Amniotic epithelial cell (primary cell): ENCODE measurements at regions not wholly inside any gene's neighbourhood (a gene's known extent, or its start where the extent isn't known, plus 50 kb on each side); places are given as distances from the start of the nearest gene placed in this dataset.

Experiments
- DNase-seq: peaks from one replicate; pipeline ENCODE4 v3.0.0-alpha.2; 2010; ENCODE audit warnings: low read depth

- no peak for DNase-seq
Observed at GRCh38 chr14:94994245-94994644, 163.1 kb downstream of the DICER1 start.

DNA sequence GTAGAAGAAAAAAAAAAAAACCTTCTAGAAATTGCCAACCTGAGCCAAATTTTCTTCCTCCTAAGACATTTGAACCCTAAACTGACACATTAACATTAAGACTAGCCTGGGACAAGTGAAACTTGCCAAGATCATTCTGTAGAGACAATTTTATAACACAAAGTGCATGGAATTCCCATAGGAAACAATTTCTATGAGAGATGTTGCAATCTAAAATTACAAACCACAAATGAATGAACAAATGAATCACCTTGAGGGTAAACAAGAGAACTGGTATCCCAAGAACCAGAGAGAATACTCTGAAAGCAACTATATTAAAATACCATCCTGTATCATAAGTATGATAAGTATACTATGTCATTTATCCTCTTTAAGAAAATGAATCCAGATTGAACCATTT lies 165.3 kb downstream of the DICER1 start:
- no peak for DNase-seq

DNA sequence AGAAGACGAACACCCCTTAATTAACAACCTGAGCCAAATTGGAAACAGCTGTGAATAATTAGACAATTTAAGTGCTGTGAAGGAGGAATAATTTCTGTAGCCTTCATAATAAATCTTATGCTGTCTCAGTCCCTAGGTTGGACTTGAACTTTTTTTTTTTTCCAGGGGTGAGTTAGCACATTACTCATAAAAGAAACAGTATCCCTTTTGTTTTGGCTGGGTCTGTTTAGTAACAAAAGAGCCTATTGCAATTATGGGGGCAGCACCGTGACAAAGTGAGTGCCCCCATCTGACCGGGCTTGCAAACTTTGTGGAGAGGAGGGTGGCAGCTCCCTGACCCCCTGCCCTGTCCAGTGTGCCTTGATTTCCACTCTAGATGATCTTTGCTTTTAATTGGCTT lies 167.4 kb downstream of the DICER1 start:
- no peak for DNase-seq

DNA sequence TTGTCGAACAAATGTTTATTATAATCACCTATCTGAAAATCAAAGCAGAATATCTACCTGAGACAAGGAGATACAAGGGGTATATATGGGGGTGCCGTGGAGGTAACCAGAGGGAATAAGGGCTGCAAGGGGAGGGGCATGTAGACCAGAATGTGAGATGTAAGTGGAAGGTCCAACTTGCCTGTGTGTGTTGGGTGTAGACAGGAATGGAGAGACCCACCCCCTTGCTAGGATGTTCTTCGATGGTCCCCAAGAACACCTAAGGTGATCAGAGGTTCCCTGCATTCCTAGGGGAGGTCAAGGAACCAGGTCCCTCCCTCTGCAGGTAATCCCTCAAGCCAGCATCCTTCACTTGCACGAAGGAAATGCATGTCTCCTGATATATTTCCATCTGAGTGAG lies 167.9 kb downstream of the DICER1 start:
- DNase-seq, result no peak

GRCh38 chr14:94987409-94987808 lies 169.9 kb downstream of the DICER1 start:
- DNase-seq, result no peak

DNA sequence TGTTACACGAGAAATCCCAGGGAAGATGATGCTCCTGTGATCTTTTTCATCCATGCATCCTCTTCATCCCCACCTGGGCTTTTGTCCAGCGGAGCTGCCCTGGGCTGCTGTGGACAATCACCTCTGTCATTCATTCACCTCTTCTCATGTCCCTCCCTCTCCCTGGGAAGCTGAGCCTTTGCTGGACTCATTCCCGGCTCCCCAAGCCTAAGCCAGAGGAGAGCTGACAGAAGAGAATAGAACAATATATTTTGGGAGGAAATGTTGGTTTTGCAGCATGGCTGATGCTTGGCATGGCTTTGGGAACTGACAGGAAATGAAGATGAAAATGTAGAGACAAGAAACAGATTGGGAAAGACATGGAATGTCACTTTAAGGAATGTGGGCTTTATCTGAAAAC lies 177.4 kb downstream of the DICER1 start:
- DNase-seq, result no peak

DNA sequence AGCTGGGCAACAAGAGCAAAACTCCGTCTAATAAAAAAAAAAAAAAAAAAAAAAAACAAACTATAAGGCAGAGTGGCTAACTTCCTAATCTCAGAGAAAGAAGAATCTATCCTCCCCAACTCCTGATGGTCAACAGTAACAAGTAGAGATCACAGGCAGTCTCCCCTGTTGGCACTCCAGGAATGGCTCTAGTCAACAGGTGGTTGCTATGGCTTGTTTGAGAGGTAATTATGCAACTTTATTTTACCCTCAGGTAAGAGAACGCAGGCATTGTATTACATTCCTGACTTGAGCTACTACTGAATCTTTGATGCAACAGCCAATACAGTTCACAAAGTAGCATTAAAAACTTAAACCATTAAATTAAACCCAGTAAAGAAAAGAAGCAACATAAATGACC lies 180.3 kb downstream of the DICER1 start:
- no peak for DNase-seq

DNA sequence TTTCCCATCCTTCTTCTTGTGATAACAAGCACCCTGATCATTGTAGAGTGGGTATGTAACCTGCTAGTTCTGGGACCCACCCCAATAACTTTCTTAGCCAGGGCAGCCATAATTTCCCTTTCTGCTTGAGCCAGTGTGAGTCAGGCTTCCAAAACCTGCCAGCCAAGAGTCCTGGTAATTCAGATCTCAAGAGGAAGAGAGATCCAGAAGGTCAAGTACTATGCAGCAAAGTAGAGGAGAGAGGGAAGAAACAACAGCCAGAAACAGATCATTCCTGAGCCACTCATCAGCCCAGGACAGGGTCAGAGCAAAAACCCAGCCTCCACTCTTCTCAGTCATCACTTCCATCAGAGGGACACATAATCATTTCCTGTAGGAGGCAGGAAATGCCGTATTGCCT lies 182.0 kb downstream of the DICER1 start:
- DNase-seq, result no peak

DNA sequence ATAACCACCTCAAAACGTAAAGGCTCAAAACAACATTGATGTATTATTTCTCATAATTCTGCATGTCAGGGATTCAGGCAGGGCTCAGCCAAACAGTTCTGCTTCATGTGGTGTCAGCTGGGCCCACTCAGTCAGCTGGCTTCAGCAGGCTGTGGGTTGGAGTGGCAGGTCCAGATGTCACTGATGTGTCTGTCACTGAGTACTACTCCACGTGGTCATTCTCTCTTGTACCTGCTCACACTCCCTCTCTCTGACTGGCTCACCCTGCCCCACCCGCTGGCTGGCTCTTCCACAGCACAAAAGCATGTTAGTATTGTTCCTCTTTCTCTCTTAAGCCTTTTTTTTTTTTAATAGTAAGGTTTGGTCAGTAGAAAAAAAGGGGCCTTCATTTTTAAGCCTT lies 182.4 kb downstream of the DICER1 start:
- no peak for DNase-seq

- no peak for DNase-seq
Observed at GRCh38 chr14:94974422-94974821, 182.9 kb downstream of the DICER1 start.

DNA sequence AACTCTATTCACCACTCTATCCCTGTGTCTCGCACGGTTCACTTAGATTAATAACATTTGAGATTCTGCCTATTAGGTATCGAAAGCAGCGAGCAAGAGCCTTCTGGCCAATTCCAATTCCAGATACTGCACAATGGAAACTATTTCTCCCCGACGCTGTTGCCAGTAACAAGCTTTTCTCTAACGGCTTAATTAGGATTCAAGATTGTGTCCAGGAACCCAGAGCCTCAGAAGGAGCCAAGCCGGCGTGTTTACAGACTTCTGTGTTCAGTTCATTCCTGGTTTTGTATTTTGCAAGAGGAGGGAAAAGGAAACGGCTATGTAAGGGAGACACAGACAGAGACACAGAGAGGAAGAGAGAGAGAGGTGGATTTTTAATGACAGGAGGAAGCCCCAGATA lies 185.6 kb downstream of the DICER1 start:
- DNase-seq, result no peak

- no peak for DNase-seq
Observed at GRCh38 chr14:94970941-94971730, 186.2 kb downstream of the DICER1 start.

GRCh38 chr14:94969766-94970165 lies 187.6 kb downstream of the DICER1 start:
- DNase-seq, result no peak

GRCh38 chr14:94966868-94967267 lies 190.5 kb downstream of the DICER1 start:
- no peak for DNase-seq

- DNase-seq, result no peak
Observed at GRCh38 chr14:94966344-94966743, 191.0 kb downstream of the DICER1 start.

DNA sequence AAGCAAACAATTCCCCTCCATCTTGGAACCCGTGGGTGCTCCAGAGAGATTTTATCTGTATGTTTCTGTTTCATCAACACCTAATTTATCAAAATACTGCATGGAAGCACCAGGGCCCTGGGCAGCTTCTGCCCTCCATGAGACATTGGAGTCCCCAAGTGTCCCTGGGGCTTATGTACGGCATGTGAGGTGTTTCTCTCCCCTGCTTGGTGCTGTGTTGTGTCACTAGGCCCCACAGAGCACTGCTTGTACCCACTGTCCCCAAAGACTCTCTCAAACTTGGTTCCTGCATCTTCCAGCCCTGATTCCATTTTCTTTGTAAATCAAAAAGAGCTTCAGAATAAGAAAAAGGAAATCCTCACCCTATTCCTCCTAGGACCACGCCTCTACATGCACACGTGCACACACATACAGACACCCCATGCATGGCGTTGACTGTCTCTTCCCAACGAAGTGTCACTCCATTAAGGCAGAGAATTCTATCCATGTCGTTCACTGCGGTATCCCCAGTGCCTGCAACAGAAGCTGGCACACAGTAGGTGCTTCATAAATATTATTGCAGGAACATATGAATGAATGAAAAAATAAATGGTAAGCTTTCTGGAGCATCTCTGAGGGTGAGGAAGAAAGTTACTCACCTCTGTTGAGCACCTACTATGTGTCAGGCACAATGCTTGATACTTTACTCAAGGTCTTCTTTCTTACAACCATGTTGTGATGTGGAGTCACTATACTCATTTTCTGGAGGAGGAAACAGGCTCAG lies 191.6 kb downstream of the DICER1 start:
- no peak for DNase-seq

- DNase-seq, result no peak
Observed at GRCh38 chr14:94964931-94965330, 192.4 kb downstream of the DICER1 start.

- DNase-seq, result no peak
Observed at GRCh38 chr14:94964181-94964580, 193.1 kb downstream of the DICER1 start.

- DNase-seq, result no peak
Observed at GRCh38 chr14:94963051-94963450, 193.1 kb upstream of the GSC start.

DNA sequence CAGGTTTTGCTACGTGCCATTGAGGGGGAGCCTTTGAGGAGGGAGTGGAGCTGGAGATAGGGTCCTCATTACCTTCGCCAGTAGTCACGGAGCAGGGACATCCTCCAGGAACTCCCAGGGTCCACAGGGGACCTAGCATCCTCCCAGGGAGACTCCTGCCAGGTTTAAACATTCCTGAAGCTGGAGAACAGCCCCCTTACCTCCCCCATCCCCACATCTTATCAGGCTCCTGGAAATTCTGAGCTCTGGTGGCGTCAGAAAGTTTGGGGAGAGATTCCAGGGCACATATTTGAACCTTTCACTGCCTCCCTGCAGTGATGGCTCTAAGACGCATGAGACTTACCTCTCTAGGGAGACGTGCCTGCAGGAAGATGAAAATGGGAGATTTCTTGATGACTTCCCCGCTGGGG lies 192.3 kb upstream of the GSC start:
- DNase-seq, result no peak

DNA sequence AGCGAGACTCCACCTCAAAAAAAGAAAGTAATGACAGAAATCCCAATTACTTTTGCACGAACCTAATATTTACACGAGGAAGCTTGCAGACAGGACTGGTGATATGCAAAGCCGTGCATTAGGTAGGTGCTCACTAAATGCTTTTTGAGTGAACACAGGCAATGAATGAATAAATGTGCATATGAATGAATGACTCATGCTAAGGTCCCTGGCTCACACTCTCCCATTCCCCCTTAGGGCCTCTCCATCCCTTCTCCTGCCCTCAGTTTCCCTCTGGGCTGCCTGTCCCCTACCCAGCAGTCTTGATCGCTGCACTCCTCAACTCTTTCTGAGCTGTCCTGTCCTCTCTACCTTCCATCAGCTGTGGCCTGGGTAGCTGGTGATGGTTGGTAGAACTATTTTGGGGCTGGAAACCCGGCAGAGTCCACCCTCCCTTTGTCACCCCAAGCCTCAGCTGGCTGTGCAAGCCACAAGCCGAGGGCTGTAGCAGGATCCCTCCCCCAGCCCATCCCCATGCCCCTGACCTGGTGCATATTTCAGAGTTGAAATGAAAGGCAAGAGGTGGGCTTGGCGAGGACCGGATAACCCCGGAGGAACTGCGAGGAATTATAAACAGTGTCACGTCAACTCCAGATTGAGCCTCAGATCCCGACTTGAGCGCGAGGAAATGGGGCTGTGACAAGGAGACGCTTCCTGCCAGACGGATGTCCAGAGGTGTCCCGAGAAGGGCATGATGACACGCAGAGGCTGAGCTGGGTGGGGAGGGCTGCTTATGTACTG lies 191.7 kb upstream of the GSC start:
- DNase-seq, result no peak

- no peak for DNase-seq
Observed at GRCh38 chr14:94960285-94961001, 190.5 kb upstream of the GSC start.
